Activated naive CD4-positive, alpha-beta T cell (primary cell): ENCODE measurements at regions not wholly inside any gene's neighbourhood (a gene's known extent, or its start where the extent isn't known, plus 50 kb on each side); places are given as distances from the start of the nearest gene placed in this dataset.

Source experiments
- DNase-seq, 4 experiments: peaks; one replicate each; lab custom pipeline; 2025; lab: John Stamatoyannopoulos, UW

- DNase-seq: no peak
Observed at GRCh38 chr6:17047889-17048288, 54.0 kb upstream of the STMND1 start.

- no peak for DNase-seq
Observed at GRCh38 chr6:17045581-17046322, 56.1 kb upstream of the STMND1 start.

GRCh38 chr6:17043148-17043522 is 58.7 kb upstream of the STMND1 start:
- no peak for DNase-seq

GRCh38 chr6:17042422-17043147 is 59.3 kb upstream of the STMND1 start:
- no peak for DNase-seq

GRCh38 chr6:17039266-17039665 is 62.6 kb upstream of the STMND1 start:
- DNase-seq: no peak

- no peak for DNase-seq
Observed at GRCh38 chr6:17038316-17038715, 63.5 kb upstream of the STMND1 start.

- no peak for DNase-seq
Observed at GRCh38 chr6:17036065-17036393, 65.8 kb upstream of the STMND1 start.

- no peak for DNase-seq
Observed at GRCh38 chr6:17035257-17036064, 66.4 kb upstream of the STMND1 start.

GRCh38 chr6:17033746-17034145 is 68.1 kb upstream of the STMND1 start:
- no peak for DNase-seq

GRCh38 chr6:17032988-17033634 is 68.7 kb upstream of the STMND1 start:
- no peak for DNase-seq

- no peak for DNase-seq
Observed at GRCh38 chr6:17032590-17032987, 69.3 kb upstream of the STMND1 start.

- no peak for DNase-seq
Observed at GRCh38 chr6:17031961-17032360, 69.9 kb upstream of the STMND1 start.

- no peak for DNase-seq
Observed at GRCh38 chr6:17027441-17027840, 74.4 kb upstream of the STMND1 start.

GRCh38 chr6:17022604-17023003 is 79.2 kb upstream of the STMND1 start:
- DNase-seq: no peak

- no peak for DNase-seq
Observed at GRCh38 chr6:17021539-17021889, 80.3 kb upstream of the STMND1 start.

GRCh38 chr6:17020889-17021538 is 80.8 kb upstream of the STMND1 start:
- DNase-seq: no peak

GRCh38 chr6:17018425-17018824 is 83.4 kb upstream of the STMND1 start:
- no peak for DNase-seq

GRCh38 chr6:17017416-17017815 is 84.4 kb upstream of the STMND1 start:
- no peak for DNase-seq

GRCh38 chr6:17015551-17016381 is 86.1 kb upstream of the STMND1 start:
- DNase-seq: peak in 2 of 4 experiments; percentile 25 to 32

GRCh38 chr6:17015144-17015543 is 86.7 kb upstream of the STMND1 start:
- no peak for DNase-seq

- no peak for DNase-seq
Observed at GRCh38 chr6:17013701-17014100, 88.1 kb upstream of the STMND1 start.
